B cell (primary cell): ENCODE measurements at regions not wholly inside any gene's neighbourhood (a gene's known extent, or its start where the extent isn't known, plus 50 kb on each side); places are given as distances from the start of the nearest gene placed in this dataset.

Source experiments
- ATAC-seq: fragments of 200-7000 bp; cut with Tn5 transposase; one replicate; pipeline ENCODE4 v1.10.0; 2021; ENCODE audit warnings: low read depth, mild to moderate bottlenecking, moderate number of reproducible peaks, moderate library complexity
- CTCF ChIA-PET: fragments of 350-600 bp; sonication (Branson Sonifier 250); formaldehyde crosslinking; loops from one replicate; lab custom pipeline; 2021; ENCODE audit warnings: antibody characterized with exemption, inconsistent platforms; lab: Charles Lee
- POLR2A ChIA-PET: fragments of 350-600 bp; sonication (Branson Sonifier 250); formaldehyde crosslinking; loops from one replicate; lab custom pipeline; 2021; ENCODE audit warnings: antibody characterized with exemption; lab: Charles Lee
- DNase-seq: peaks from one replicate; pipeline ENCODE4 v3.0.0; 2013
- H2AFZ ChIP-seq: 2 replicates; pipeline ENCODE4 v1.6.1; 2012; ENCODE audit warnings: mild to moderate bottlenecking, low read depth, low read length; ENCODE audit not compliant: insufficient read depth, poor library complexity, severe bottlenecking
- H3K27ac ChIP-seq, 2 donors: 1 replicate in 1 of 2; 2 replicates in 1 of 2; pipeline ENCODE4 v1.5.1; 2012 to 2013; ENCODE audit warnings: low read length in 2 of 2, mild to moderate bottlenecking in 2 of 2, moderate library complexity in 1 of 2
- H3K27me3 ChIP-seq, 4 experiments: fragments of 200-600 bp in 1 of 4; sonication (generic) in 1 of 4; replicated peaks in 1 of 4; 1 replicate in 2 of 4; 2 replicates in 2 of 4; pipeline versions ENCODE4 v1.6.1 to v1.7.0; 2013 to 2016; ENCODE audit warnings: low read length in 3 of 4, mild to moderate bottlenecking in 2 of 4, mixed read lengths in 1 of 4, moderate library complexity in 1 of 4; ENCODE audit not compliant: insufficient read depth in 4 of 4, control insufficient read depth in 3 of 4; ENCODE audit errors: control extremely low read depth in 1 of 4
- H3K36me3 ChIP-seq, 2 experiments: replicated peaks in 1 of 2; 1 replicate in 1 of 2; 2 replicates in 1 of 2; pipeline versions ENCODE4 v1.6.1 to v1.7.1; 2013; ENCODE audit warnings: low read length in 1 of 2; ENCODE audit not compliant: insufficient read depth in 2 of 2, control insufficient read depth in 1 of 2; ENCODE audit errors: control extremely low read depth in 1 of 2, extremely low read depth in 1 of 2
- H3K4me1 ChIP-seq, 2 donors: fragments of 200-600 bp in 1 of 2; sonication (generic) in 1 of 2; 1 replicate in 1 of 2; 2 replicates in 1 of 2; pipeline versions ENCODE4 v1.5.1 to v1.6.1; 2013 to 2017; ENCODE audit warnings: low read length in 2 of 2; ENCODE audit not compliant: control insufficient read depth in 2 of 2, insufficient read depth in 2 of 2
- H3K4me2 ChIP-seq: replicated peaks from 2 replicates; pipeline ENCODE3; 2012; ENCODE audit warnings: mild to moderate bottlenecking, low read depth, low read length; ENCODE audit not compliant: poor library complexity, severe bottlenecking
- H3K4me3 ChIP-seq, 5 experiments: fragments of 200-600 bp in 1 of 5; sonication (generic) in 1 of 5; 1 replicate in 3 of 5; 2 replicates in 2 of 5; pipeline versions ENCODE4 v1.5.1 to v1.7.0; 2011 to 2016; ENCODE audit warnings: low read length in 4 of 5, mild to moderate bottlenecking in 4 of 5, low read depth in 2 of 5, control low read depth in 1 of 5, moderate library complexity in 1 of 5; ENCODE audit not compliant: insufficient read depth in 1 of 5; ENCODE audit errors: control extremely low read depth in 1 of 5, extremely low read depth in 1 of 5
- H3K79me2 ChIP-seq: fragments of 200-600 bp; sonication (generic); one replicate; pipeline ENCODE4 v1.6.0; 2016; ENCODE audit warnings: low read length; ENCODE audit not compliant: control insufficient read depth, insufficient read depth
- H3K9ac ChIP-seq: fragments of 200-600 bp; sonication (generic); 2 replicates; pipeline ENCODE4 v1.6.1; 2017; ENCODE audit warnings: mild to moderate bottlenecking, low read length, moderate library complexity
- H3K9me3 ChIP-seq, 3 donors: one replicate each; pipeline versions ENCODE4 v1.6.1 to v1.7.1; 2013; ENCODE audit warnings: low read length in 2 of 3; ENCODE audit not compliant: control insufficient read depth in 2 of 3, insufficient read depth in 1 of 3; ENCODE audit errors: control extremely low read depth in 1 of 3
- H4K20me1 ChIP-seq: 2 replicates; pipeline ENCODE4 v1.6.0; 2012; ENCODE audit warnings: mild to moderate bottlenecking, low read length; ENCODE audit not compliant: insufficient read depth, control insufficient read depth, poor library complexity, severe bottlenecking
- H3K27ac Mint-ChIP-seq: one replicate; pipeline ENCODE4 v1.8.0; 2021; ENCODE audit warnings: mixed read lengths
- H3K27me3 Mint-ChIP-seq: one replicate; pipeline ENCODE4 v1.8.0; 2021; ENCODE audit warnings: mixed read lengths
- H3K4me1 Mint-ChIP-seq: one replicate; pipeline ENCODE4 v1.8.0; 2021; ENCODE audit warnings: mixed read lengths
- H3K4me3 Mint-ChIP-seq: one replicate; pipeline ENCODE4 v1.8.0; 2021; ENCODE audit warnings: mixed read lengths
- H3K9me3 Mint-ChIP-seq: one replicate; pipeline ENCODE4 v1.8.0; 2022; ENCODE audit warnings: mixed read lengths; ENCODE audit not compliant: insufficient read depth
- CTCF ChIP-seq: fragments of 200-600 bp; IDR thresholded peaks from one replicate; pipeline ENCODE4 v1.8.0; 2022; ENCODE audit warnings: antibody characterized with exemption, mild to moderate bottlenecking
- EZH2 ChIP-seq: IDR thresholded peaks from 2 replicates; pipeline ENCODE4 v1.6.1; 2012; ENCODE audit warnings: borderline replicate concordance, low read depth, mild to moderate bottlenecking, moderate library complexity, low read length; ENCODE audit not compliant: insufficient read depth, poor library complexity, severe bottlenecking
- WGBS: methylation state at CpG from one replicate; pipeline ENCODE4 v1.1.5; 2013; ENCODE audit warnings: missing lambda C conversion rate; ENCODE audit not compliant: insufficient coverage; 5-methylcytosine and 5-hydroxymethylcytosine counted together
- intact Hi-C: fragments of 100-400 bp; cut with micrococcal nuclease; formaldehyde crosslinking; loops from one replicate; pipeline ENCODE4 v1.10.0; 2022

GRCh38 chr7:32326078-32326477, 164.1 kb downstream of the LSM5 start:
- Mint-ChIP-seq H3K27me3 (peaks cover 7% of the 10 kb centered on the region), H3K4me3 (no peak overlapping the region), H3K9me3 (no peaks in the 10 kb centered on the region), H3K27ac (no peak overlapping the region), H3K4me1 (no peaks in the 10 kb centered on the region)
- no peak overlapping the region for H3K4me2 ChIP-seq
- DNase-seq (no peak), ATAC-seq (no peak)
- H4K20me1 ChIP-seq: no peaks in the 10 kb centered on the region
- no peaks in the 10 kb centered on the region for H3K4me1 ChIP-seq
- H3K79me2 ChIP-seq: no peaks in the 10 kb centered on the region
- WGBS: no CpG with 5 or more reads among the region's 1 CpG
- no peak overlapping the region for H3K9ac ChIP-seq
- no peak overlapping the region for H3K27ac ChIP-seq
- POLR2A ChIA-PET: no interaction called here
- CTCF ChIA-PET: no interaction called here
- no peak overlapping the region for H2AFZ ChIP-seq
- H3K27me3 ChIP-seq: no peaks in the 10 kb centered on the region
- H3K36me3 ChIP-seq: no peaks in the 10 kb centered on the region
- TF ChIP-seq EZH2 (no peak), CTCF (no peak)
- H3K9me3 ChIP-seq: peaks cover 0 to 4% (median 0%) of the 10 kb centered on the region in 3 donors
- H3K4me3 ChIP-seq: no peak overlapping the region
- intact Hi-C loops: no loop called here

GRCh38 chr7:32323712-32324111, 166.5 kb downstream of the LSM5 start:
- H3K4me3 ChIP-seq: no peak overlapping the region
- TF ChIP-seq EZH2 (no peak), CTCF (no peak)
- peaks cover 0 to under 1% (median 0%) of the 10 kb centered on the region in 3 donors for H3K9me3 ChIP-seq
- DNase-seq: no peak
- H3K9me3 Mint-ChIP-seq: no peaks in the 10 kb centered on the region
- H2AFZ ChIP-seq: no peak overlapping the region
- no peak overlapping the region for H3K4me3 Mint-ChIP-seq
- ChIA-PET POLR2A (no interaction called here), CTCF (no interaction called here)
- no peak overlapping the region for H3K27ac ChIP-seq
- H3K4me1 ChIP-seq: no peaks in the 10 kb centered on the region
- peaks cover 0 to 12% (median 3%) of the 10 kb centered on the region in 4 experiments for H3K27me3 ChIP-seq
- H3K4me2 ChIP-seq: no peak overlapping the region
- no peak overlapping the region for H3K27ac Mint-ChIP-seq
- H3K27me3 Mint-ChIP-seq: peaks cover 24% of the 10 kb centered on the region
- no peak overlapping the region for H3K9ac ChIP-seq
- no peaks in the 10 kb centered on the region for H3K4me1 Mint-ChIP-seq
- no peaks in the 10 kb centered on the region for H4K20me1 ChIP-seq
- no peaks in the 10 kb centered on the region for H3K36me3 ChIP-seq
- 88% methylated on average over 1 of the region's 3 CpGs for WGBS
- H3K79me2 ChIP-seq: no peaks in the 10 kb centered on the region
- intact Hi-C loops: no loop called here
- no peak for ATAC-seq
